NCI-H1694 (cell line): ENCODE measurements at regions not wholly inside any gene's neighbourhood (a gene's known extent, or its start where the extent isn't known, plus 50 kb on each side); places are given as distances from the start of the nearest gene placed in this dataset.
"Not testable (repeated sequence)": the region's sequence is repeated elsewhere in the genome, so short reads cannot be mapped to it uniquely, and the experiment has no call there.

Source experiments
- DNase-seq: peaks from one replicate; lab custom pipeline; 2025; lab: John Stamatoyannopoulos, UW

GRCh38 chr10:126722726-126723125, 52.2 kb upstream of the C10orf90 start:
- no peak for DNase-seq

- no peak for DNase-seq
Measured at GRCh38 chr10:126723226-126723625, 52.7 kb upstream of the C10orf90 start.

- no peak for DNase-seq
Measured at GRCh38 chr10:126729314-126729870, 58.9 kb upstream of the C10orf90 start.

DNA sequence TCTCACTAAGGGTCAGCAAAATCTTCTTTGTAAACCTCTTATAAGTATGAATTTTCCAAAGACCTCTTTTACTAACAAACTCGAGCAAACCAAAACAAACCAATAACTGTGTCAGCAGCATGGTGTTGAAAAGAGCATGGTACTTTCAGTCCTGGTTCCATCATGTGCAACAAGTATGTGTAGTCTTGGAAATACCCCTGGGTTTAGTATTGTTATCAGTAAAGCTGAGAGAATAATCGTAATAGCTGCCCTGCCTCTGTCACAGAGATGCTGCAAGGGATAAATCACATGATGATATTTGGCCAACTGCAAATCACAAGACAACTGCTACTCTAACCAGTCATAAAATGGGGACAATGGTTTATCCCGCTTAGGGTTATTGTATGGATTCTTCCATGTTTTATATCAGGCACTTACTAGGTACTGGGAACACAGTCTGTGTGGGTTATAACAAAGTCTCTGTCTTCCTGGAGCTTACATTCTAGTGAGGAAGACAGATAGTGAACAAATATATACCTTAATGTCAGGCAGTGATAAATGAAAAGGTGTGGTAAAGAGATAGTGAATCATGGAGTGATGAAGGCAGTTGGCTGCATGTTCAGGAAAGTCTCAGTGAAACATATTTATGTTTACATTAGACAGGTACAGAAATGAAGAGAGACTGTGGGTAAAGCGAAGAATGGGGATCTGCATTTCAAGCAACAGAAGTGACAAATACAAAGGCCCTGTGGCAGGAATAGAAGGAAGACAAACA, 60.5 kb upstream of the C10orf90 start:
- no peak for DNase-seq

GRCh38 chr10:126731610-126731990, 61.1 kb upstream of the C10orf90 start:
- no peak for DNase-seq

- DNase-seq: no peak
Measured at GRCh38 chr10:126732308-126732707, 61.8 kb upstream of the C10orf90 start.

DNA sequence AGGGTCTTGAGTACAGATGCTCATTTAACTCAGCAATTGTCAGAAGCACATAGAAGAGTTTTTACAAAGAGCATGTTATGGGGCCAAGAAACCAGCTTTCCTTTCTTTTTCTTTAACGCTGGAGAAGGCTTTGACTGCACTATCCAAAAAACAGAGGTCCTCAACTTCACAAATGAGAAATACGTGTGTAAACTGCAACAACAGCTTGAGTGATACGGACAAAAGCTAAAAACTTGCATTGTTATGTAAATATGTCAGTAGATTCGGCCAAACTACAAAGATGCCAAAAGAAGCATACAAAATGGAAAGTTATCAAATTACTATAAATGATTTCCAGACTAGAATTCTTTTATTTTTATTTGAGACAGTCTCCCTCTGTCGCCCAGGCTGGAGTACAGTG, 62.4 kb upstream of the C10orf90 start:
- DNase-seq: no peak

- no peak for DNase-seq
Measured at GRCh38 chr10:126734015-126734414, 63.5 kb upstream of the C10orf90 start.

- no peak for DNase-seq
Measured at GRCh38 chr10:126734967-126735366, 64.5 kb upstream of the C10orf90 start.

- DNase-seq: no peak
Measured at GRCh38 chr10:126736142-126736541, 65.6 kb upstream of the C10orf90 start.

DNA sequence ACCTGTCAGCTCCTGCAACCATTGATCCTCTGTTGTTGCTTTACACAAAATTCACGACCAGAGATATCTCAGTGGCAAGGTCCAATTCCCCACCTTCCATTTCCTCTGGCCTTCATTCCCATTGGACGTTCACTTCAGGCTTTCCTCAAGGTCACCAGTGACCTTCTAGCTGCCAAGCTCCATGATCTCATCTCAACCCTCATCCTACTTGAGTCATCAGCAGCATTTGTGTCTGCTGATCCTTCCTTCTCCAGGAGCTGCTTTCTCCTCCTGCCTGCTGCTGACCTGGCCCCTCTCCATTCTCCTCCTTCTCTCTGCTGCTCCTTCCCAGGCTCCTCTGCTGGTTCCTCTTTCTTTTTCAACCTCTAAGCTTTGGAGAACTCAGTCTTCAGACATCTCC, 66.2 kb upstream of the C10orf90 start:
- DNase-seq: no peak

DNA sequence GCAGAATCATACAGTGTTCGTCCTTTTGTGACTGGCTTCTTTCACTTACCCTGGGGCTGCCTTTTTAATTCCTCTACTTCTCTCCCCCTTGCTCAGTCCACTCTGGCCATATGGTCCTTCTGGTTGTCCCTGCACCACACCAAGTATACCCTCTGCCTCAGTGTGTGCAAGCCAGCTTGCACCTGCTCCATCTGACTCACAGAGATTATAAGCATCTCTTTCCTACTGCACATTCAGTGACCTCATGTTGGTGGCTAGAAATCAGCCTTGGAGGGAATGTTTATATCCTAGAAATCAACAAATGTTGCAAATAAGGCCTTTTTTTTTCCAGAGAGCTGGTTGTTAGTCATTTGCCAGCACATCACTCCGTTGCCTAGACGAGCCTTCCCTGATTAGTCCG, 67.5 kb upstream of the C10orf90 start:
- DNase-seq: no peak

- no peak for DNase-seq
Measured at GRCh38 chr10:126744571-126744970, 74.1 kb upstream of the C10orf90 start.

- DNase-seq: peak; percentile 6
Measured at GRCh38 chr10:126749015-126749655, 78.6 kb upstream of the C10orf90 start.

DNA sequence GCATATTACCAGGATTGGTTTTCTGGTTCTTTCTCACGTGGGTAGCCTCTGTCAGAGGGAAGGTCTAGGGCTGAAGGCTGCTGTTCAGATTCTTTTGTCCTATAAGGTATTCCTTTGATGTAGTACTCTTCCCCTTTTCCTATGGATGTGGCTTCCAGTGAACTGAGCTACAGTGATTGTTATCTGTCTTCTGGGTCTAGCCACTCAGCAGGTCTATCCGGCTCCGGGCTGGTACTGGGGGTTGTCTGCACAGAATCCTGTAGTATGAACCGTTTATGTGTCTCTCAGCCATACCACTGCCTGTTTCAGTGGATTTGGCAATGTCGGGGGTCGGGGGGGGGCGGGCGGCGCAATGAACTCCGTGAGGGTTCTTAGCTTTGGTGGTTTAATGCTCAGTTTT, 84.5 kb upstream of the C10orf90 start:
- no peak for DNase-seq

DNA sequence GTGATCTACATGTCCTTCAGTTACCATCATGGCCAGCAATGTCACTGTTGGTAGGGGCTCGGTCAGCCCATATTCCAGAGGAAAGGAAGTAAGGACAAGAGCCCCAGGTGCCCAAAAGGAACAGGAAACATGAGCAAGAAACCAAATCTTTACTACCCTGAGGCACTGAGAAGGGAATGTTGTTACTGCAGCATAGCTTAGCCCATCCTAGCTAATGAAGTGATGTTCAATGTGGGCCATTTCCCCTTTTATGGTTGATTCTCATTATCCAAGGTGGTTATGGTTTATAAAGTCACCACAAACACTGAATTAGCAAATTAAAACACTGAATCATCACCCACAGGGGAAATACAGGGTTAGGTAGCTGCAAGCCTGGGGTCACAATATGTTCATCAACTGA, 88.4 kb upstream of the C10orf90 start:
- DNase-seq: no peak

- no peak for DNase-seq
Measured at GRCh38 chr10:126759531-126759930, 89.0 kb upstream of the C10orf90 start.

- not testable (repeated sequence) for DNase-seq
Measured at GRCh38 chr10:126766646-126767045, 96.2 kb upstream of the C10orf90 start.

DNA sequence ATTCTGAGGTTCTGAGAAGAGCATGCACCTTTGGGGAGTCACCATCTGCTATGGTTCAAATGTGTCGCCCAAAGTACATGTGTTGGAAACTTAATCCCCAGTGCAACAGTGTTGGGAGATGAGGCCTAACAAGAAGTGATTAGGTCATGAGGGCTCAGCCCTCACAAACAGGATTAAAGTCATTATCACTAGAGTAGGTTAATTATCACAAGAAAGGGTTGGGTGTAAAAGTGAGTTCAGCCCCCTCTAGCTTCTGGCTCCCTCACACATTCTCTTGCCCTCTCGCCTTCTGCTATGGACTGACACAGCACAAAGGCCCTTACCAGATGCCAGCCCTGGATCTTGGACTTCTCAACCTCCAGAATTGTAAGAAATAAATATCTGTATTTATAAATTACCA, 100.3 kb upstream of the C10orf90 start:
- DNase-seq: no peak

DNA sequence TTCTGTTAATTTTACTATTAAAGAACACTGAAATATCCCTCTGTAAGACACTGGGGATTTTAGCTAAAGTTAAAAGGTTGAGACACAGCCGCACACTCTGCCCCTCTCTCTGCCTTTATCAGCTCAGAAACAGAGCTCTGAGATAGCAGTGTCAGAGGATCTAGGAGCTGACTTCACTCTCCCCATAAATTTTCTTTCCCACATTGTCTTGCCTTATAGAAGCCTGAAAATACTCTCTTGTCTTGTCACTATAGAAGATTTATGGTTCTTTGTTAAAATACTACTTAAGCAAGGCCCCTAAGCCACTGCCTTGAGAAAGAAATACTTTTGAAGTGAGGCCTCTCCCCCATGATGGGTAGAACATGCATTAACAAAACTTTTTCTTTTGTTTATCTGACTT, 105.7 kb upstream of the C10orf90 start:
- no peak for DNase-seq

DNA sequence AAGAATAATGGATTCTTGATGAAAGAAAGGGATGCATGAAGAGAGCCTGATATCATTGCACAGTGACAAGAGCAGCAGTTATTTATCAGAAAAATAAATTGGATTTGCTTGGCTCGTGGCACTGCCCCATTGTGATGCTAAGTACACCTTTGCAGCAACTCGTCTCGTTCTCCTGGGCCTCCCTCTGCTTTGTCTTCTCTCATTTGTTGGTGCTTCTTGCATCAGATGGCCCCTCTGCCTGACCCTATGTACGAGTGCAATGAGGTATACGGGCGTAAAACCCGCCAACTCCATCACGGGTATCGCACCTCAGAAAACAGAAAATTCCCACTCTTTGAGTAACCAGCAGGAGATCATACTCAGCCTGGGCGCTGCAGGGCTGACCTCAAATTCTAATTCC, 107.2 kb upstream of the C10orf90 start:
- DNase-seq: no peak

DNA sequence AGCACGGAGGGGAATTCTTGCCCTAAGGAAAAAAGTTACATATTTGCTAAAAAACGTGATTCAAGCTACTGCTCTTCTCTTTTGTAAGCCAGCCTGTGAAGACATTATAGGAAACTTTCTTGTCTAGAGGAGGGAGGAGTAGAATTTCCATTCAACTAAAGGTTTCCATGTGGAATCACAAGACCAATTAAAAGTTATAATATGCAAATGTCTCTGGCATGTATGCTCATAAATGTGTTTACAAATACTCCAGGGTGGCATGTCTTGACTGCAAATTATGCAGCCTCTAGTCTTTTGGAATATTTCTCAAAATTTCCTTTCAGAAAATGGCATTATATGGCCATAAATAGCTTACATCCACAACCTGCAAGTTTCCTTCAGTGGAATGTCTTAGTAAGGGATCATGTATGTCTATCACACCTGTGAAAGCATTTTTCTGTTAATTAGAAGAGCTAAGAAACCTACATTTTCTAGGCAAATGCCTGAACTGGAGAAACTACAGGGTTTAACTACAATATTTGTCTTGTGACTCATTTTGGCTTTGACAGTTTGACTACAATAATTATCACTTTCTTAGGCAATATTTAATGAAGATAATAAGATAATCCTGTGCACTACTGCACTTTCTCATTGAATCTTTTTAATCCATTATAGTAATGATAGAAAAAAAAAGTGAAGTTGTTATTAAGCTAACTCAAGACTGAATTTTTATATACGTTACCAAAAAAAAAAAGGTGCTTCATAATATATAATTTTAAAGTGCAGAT, 111.1 kb upstream of the C10orf90 start:
- no peak for DNase-seq
